ENCODE measurements at regions not wholly inside any gene's neighbourhood (a gene's known extent, or its start where the extent isn't known, plus 50 kb on each side); places are given as distances from the start of the nearest gene placed in this dataset.

- TF ChIP-seq CTCF (IDR thresholded peaks at IDR 0.05 in 4 of 5, conservative IDR thresholded peaks at IDR 0.05 in 1 of 5) = no peak
- TF ChIP-seq POLR2A (IDR thresholded peaks at IDR 0.05) = no peak
These were observed 671.8 kb upstream of the GJE1 start for GRCh38 chr6:141460743-141461484.
